ENCODE measurements at regions not wholly inside any gene's neighbourhood (a gene's known extent, or its start where the extent isn't known, plus 50 kb on each side); places are given as distances from the start of the nearest gene placed in this dataset.

GRCh38 chr14:22105006-22105623 lies 431.5 kb upstream of the OR4E1 start:
- no peak for TF ChIP-seq CTCF (IDR thresholded peaks at IDR 0.05; ENCODE audit: low read depth, low read length, poor library complexity, severe bottlenecking)
- no peak for TF ChIP-seq EZH2phosphoT487 (IDR thresholded peaks at IDR 0.05; ENCODE audit: borderline replicate concordance, low read length)

Data from DOHH2 (cell line).